GM21360 (cell line): ENCODE measurements at regions not wholly inside any gene's neighbourhood (a gene's known extent, or its start where the extent isn't known, plus 50 kb on each side); places are given as distances from the start of the nearest gene placed in this dataset.

Source experiments
- ATAC-seq: cut with Tn5 transposase; IDR thresholded peaks from one replicate; pipeline ENCODE4 v1.9.1; 2021; ENCODE audit warnings: mild to moderate bottlenecking, moderate library complexity; ENCODE audit not compliant: unreplicated experiment

GRCh38 chr5:163383754-163384153 is 53.6 kb upstream of the CCNG1 start:
- no peak for ATAC-seq

GRCh38 chr5:163384669-163385068 is 52.7 kb upstream of the CCNG1 start:
- ATAC-seq: no peak

- ATAC-seq: no peak
These were observed 52.1 kb upstream of the CCNG1 start for GRCh38 chr5:163385271-163385670.

GRCh38 chr5:163385824-163386223 is 51.6 kb upstream of the CCNG1 start:
- no peak for ATAC-seq

GRCh38 chr5:163386352-163386751 is 51.0 kb upstream of the CCNG1 start:
- ATAC-seq: no peak

GRCh38 chr5:163387589-163388343 is 49.6 kb upstream of the CCNG1 start:
- no peak for ATAC-seq
